ENCODE measurements at regions not wholly inside any gene's neighbourhood (a gene's known extent, or its start where the extent isn't known, plus 50 kb on each side); places are given as distances from the start of the nearest gene placed in this dataset.

GRCh38 chr5:38207343-38207742 is 51.0 kb upstream of the EGFLAM start:
- DNase-seq = no peak

- DNase-seq = peak; percentile 12
Measured at GRCh38 chr5:38202741-38203140, 55.6 kb upstream of the EGFLAM start.

GRCh38 chr5:38200872-38201557 is 57.3 kb upstream of the EGFLAM start:
- DNase-seq = no peak

GRCh38 chr5:38197118-38197517 is 61.2 kb upstream of the EGFLAM start:
- no peak for DNase-seq

- peak; percentile 87 for DNase-seq
Measured at GRCh38 chr5:38193015-38193581, 65.3 kb upstream of the EGFLAM start.

- no peak for DNase-seq
Measured at GRCh38 chr5:38191693-38192092, 66.7 kb upstream of the EGFLAM start.

- DNase-seq = no peak
Measured at GRCh38 chr5:38190111-38190510, 68.2 kb upstream of the EGFLAM start.

GRCh38 chr5:38189081-38189504 is 69.3 kb upstream of the EGFLAM start:
- no peak for DNase-seq

GRCh38 chr5:38188591-38188990 is 69.8 kb upstream of the EGFLAM start:
- no peak for DNase-seq

- no peak for DNase-seq
Measured at GRCh38 chr5:38187532-38187931, 70.8 kb upstream of the EGFLAM start.

- DNase-seq = peak; percentile 33
Measured at GRCh38 chr5:38184627-38185026, 73.7 kb upstream of the EGFLAM start.

GRCh38 chr5:38182991-38183390 is 75.4 kb upstream of the EGFLAM start:
- DNase-seq = no peak

GRCh38 chr5:38168029-38168428 is 90.3 kb upstream of the EGFLAM start:
- DNase-seq = no peak

- DNase-seq = peak; percentile 80
Measured at GRCh38 chr5:38167562-38167996, 90.8 kb upstream of the EGFLAM start.

- no peak for DNase-seq
Measured at GRCh38 chr5:38166832-38167231, 91.5 kb upstream of the EGFLAM start.

- no peak for DNase-seq
Measured at GRCh38 chr5:38165435-38165834, 92.9 kb upstream of the EGFLAM start.

GRCh38 chr5:38164776-38165399 is 93.5 kb upstream of the EGFLAM start:
- no peak for DNase-seq

GRCh38 chr5:38163636-38164237 is 94.6 kb upstream of the EGFLAM start:
- DNase-seq = no peak

GRCh38 chr5:38162625-38163024 is 95.7 kb upstream of the EGFLAM start:
- DNase-seq = no peak

- no peak for DNase-seq
Measured at GRCh38 chr5:38157024-38157423, 101.3 kb upstream of the EGFLAM start.

GRCh38 chr5:38154615-38155204 is 103.6 kb upstream of the EGFLAM start:
- DNase-seq = no peak

- no peak for DNase-seq
Measured at GRCh38 chr5:38151878-38152277, 106.5 kb upstream of the EGFLAM start.

GRCh38 chr5:38149815-38150195 is 108.6 kb upstream of the EGFLAM start:
- DNase-seq = no peak

Measured in tongue (tissue), 1 donor.